ENCODE measurements at regions not wholly inside any gene's neighbourhood (a gene's known extent, or its start where the extent isn't known, plus 50 kb on each side); places are given as distances from the start of the nearest gene placed in this dataset.

DNA sequence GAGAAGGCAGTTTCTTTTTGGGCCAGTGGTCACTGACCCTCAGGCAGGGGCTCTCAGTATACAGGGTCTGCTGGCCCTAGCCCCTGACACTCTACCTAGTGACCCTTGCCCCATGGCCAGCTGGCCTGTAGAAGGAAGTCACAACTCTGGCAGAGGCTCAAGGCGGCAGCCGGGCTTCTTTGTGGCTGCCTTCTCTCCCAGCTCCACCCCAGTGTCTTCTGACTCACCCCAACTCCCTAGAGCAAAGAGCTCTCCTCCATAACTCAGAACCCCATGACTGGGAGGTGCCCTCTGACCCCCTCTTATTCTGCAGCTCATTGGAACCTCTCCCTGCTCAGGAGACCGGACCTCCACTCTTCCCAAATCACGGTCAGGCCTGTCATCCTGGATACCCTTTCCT, 358.2 kb downstream of the FGFR2 start:
- no peak overlapping the region for H3K9ac ChIP-seq (ENCODE audit: control insufficient read depth, insufficient read depth, low read length)
- no TSS peak for BruUV-seq (replicated peaks)
- RAD21 ChIA-PET (ENCODE audit: unreplicated experiment) = no interaction called here
- no peak overlapping the region for H2AFZ ChIP-seq (ENCODE audit: control insufficient read depth, low read depth, low read length)
- H3K4me1 ChIP-seq (ENCODE audit: control insufficient read depth, insufficient read depth, low read length) = no peaks in the 10 kb centered on the region
- no peak overlapping the region for H3K4me3 ChIP-seq
- DNase-seq (ENCODE audit: low read depth, low spot score) = no peak
- H3K36me3 ChIP-seq (ENCODE audit: control insufficient read depth in 2 of 2, insufficient read depth in 2 of 2, low read length in 1 of 2) = no peaks in the 10 kb centered on the region
- in situ Hi-C loops (cut with MboI) = no loop called here
- 32% methylated on average over 4 of the region's 4 CpGs for WGBS (ENCODE audit: insufficient coverage, insufficient replicate concordance, low lambda C conversion rate, missing lambda C conversion rate)
- CTCF ChIA-PET = no interaction called here
- no peak for FAIRE-seq
- ATAC-seq = no peak
- H3K27ac ChIP-seq (ENCODE audit: control insufficient read depth, insufficient read depth) = no peak overlapping the region
- SMC1A ChIA-PET (ENCODE audit: uncharacterized antibody, unreplicated experiment) = no interaction called here
- no peaks in the 10 kb centered on the region; the same call in 2 of the 3 replicates for H3K9me3 ChIP-seq (replicated peaks; ENCODE audit: control insufficient read depth, insufficient read depth, low read length)
- intact Hi-C loops (cut with micrococcal nuclease; ENCODE audit: unreplicated experiment) = no loop called here
- TF ChIP-seq EED (IDR thresholded peaks at IDR 0.05; ENCODE audit: low read depth) (no peak), TCF3 (IDR thresholded peaks at IDR 0.05; ENCODE audit: borderline replicate concordance, insufficient read depth, low read depth, low read length) (no peak), ZBTB40 (IDR thresholded peaks at IDR 0.05; ENCODE audit: borderline replicate concordance) (no peak), WRNIP1 (IDR thresholded peaks at IDR 0.05; ENCODE audit: borderline replicate concordance, low read depth, low read length) (no peak), JUNB (IDR thresholded peaks at IDR 0.05) (no peak), FOXM1 (IDR thresholded peaks at IDR 0.05; ENCODE audit: low read depth, low read length) (no peak), BCL11A (IDR thresholded peaks at IDR 0.05; ENCODE audit: low read depth, low read length) (no peak), ZNF384 (IDR thresholded peaks at IDR 0.05; ENCODE audit: borderline replicate concordance, low read depth, low read length) (no peak), ATF3 (IDR thresholded peaks at IDR 0.05; ENCODE audit: borderline replicate concordance, extremely low read depth, low read depth, low read length) (no peak), FOS (IDR thresholded peaks at IDR 0.05; ENCODE audit: borderline replicate concordance, extremely low read depth, insufficient read length) (no peak), ZBTB33 (IDR thresholded peaks at IDR 0.05) (no peak), TARDBP (IDR thresholded peaks at IDR 0.05; ENCODE audit: borderline replicate concordance) (no peak), MTA2 (IDR thresholded peaks at IDR 0.05; ENCODE audit: low read depth) (no peak), DPF2 (IDR thresholded peaks at IDR 0.05) (no peak), ZNF217 (IDR thresholded peaks at IDR 0.05) (no peak), PML (IDR thresholded peaks at IDR 0.05; ENCODE audit: low read length) (no peak)
- no peaks in the 10 kb centered on the region for H4K20me1 ChIP-seq (ENCODE audit: control insufficient read depth, insufficient read depth)
- POLR2A ChIA-PET = no interaction called here
- H3K27me3 ChIP-seq (replicated peaks in 1 of 2; ENCODE audit: control insufficient read depth in 2 of 2, insufficient read depth in 2 of 2, low read length in 1 of 2) = no peaks in the 10 kb centered on the region
- H3K79me2 ChIP-seq (ENCODE audit: control insufficient read depth, insufficient read depth, low read length) = no peaks in the 10 kb centered on the region
- no peak overlapping the region for H3K4me2 ChIP-seq (ENCODE audit: control insufficient read depth, insufficient read depth)

Measured in GM12878 (cell line).